Left ventricle myocardium inferior (tissue), 1 donor: ENCODE measurements at regions not wholly inside any gene's neighbourhood (a gene's known extent, or its start where the extent isn't known, plus 50 kb on each side); places are given as distances from the start of the nearest gene placed in this dataset.

Source experiments
- DNase-seq: peaks from one replicate; pipeline ENCODE4 v3.0.0-alpha.2; 2020
- H3K27ac ChIP-seq: fragments of 200-600 bp; replicated peaks from 2 replicates; pipeline ENCODE4 v1.8.0; 2021
- H3K27me3 ChIP-seq: fragments of 200-600 bp; 2 replicates; pipeline ENCODE4 v1.8.0; 2021; ENCODE audit warnings: low read depth
- H3K36me3 ChIP-seq: fragments of 200-600 bp; 2 replicates; pipeline ENCODE4 v1.8.0; 2021
- H3K4me1 ChIP-seq: fragments of 200-600 bp; 2 replicates; pipeline ENCODE4 v1.8.0; 2021
- H3K4me3 ChIP-seq: fragments of 200-600 bp; 2 replicates; pipeline ENCODE4 v1.8.0; 2021; ENCODE audit warnings: mild to moderate bottlenecking, moderate library complexity
- H3K9me3 ChIP-seq: fragments of 200-600 bp; replicated peaks from 2 replicates; pipeline ENCODE4 v1.8.0; 2021
- intact Hi-C: fragments of 100-400 bp; cut with micrococcal nuclease; formaldehyde crosslinking; loops from one replicate; pipeline ENCODE4 v1.11.0; 2022
- TF ChIP-seq, protein P1 (sequence below): fragments of 200-600 bp; IDR thresholded peaks from 2 replicates; pipeline ENCODE4 v1.8.0; 2021; ENCODE audit warnings: antibody characterized with exemption, mild to moderate bottlenecking, borderline replicate concordance
- donor health status: DM: no; HTN: yes; CAD: no; lungs with severe emphysema.

DNA sequence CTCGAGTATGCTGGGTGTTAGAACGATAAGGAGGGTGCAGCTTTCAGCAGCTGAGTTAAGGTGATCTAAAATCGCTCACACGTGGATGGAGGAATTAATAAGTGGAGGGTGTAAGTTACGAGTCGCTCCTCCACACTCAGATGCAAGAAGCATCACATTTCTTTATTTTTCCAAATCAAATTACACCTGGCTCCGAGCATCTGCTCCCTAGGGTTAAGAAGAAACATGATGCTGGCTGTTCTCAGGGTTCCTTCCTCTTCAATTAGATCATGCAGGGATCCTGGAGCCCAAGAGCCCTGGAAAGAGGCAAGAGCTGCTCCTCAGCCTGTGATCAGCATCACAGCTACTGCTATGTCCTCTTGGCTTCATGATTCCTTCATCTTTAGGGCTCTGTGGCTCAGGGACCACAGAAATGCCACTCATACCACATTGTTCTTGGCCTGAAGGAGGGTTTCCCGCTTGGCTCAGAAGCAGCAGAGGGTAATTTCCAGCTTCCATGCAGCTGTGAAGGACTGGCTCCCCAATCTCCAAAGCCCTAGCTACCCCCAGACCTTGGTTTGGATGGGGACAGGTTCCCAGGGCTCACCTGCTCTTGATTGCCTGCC, 235.9 kb upstream of the ZNF32 start:
- intact Hi-C loops, result no loop called here
- Histone ChIP-seq H3K36me3 (no peaks in the 10 kb centered on the region), H3K9me3 (no peaks in the 10 kb centered on the region), H3K4me3 (no peak overlapping the region), H3K4me1 (peaks cover 23% of the 10 kb centered on the region), H3K27me3 (no peaks in the 10 kb centered on the region), H3K27ac (no peak overlapping the region)
- no peak for DNase-seq
- TF ChIP-seq, protein P1, sequence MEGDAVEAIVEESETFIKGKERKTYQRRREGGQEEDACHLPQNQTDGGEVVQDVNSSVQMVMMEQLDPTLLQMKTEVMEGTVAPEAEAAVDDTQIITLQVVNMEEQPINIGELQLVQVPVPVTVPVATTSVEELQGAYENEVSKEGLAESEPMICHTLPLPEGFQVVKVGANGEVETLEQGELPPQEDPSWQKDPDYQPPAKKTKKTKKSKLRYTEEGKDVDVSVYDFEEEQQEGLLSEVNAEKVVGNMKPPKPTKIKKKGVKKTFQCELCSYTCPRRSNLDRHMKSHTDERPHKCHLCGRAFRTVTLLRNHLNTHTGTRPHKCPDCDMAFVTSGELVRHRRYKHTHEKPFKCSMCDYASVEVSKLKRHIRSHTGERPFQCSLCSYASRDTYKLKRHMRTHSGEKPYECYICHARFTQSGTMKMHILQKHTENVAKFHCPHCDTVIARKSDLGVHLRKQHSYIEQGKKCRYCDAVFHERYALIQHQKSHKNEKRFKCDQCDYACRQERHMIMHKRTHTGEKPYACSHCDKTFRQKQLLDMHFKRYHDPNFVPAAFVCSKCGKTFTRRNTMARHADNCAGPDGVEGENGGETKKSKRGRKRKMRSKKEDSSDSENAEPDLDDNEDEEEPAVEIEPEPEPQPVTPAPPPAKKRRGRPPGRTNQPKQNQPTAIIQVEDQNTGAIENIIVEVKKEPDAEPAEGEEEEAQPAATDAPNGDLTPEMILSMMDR, result no peak

DNA sequence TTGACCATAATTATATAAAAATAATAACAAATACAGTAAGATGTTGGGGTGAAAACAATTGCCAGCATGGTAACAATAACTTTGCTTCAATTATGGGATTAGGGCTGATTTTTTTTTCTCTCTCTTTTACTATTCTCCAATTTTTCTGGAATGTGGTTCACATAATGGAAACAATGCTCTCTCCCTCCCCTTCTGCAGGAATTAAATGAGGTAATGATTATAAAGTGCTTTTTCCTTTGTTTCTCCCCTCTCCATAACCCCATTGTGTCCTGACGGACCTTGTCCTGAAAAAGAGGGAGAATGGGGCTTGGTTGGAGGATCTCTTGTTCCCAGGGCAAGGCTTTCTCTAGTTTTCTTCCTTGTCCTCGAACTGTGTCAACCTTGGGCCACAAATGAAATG, 234.0 kb upstream of the ZNF32 start:
- Histone ChIP-seq H3K36me3 (no peaks in the 10 kb centered on the region), H3K4me3 (no peak overlapping the region), H3K27ac (peak overlapping the region; percentile 19), H3K4me1 (peaks cover 42% of the 10 kb centered on the region), H3K27me3 (no peaks in the 10 kb centered on the region), H3K9me3 (no peaks in the 10 kb centered on the region)
- intact Hi-C loops, result no loop called here
- TF ChIP-seq, protein P1, result no peak
- no peak for DNase-seq

DNA sequence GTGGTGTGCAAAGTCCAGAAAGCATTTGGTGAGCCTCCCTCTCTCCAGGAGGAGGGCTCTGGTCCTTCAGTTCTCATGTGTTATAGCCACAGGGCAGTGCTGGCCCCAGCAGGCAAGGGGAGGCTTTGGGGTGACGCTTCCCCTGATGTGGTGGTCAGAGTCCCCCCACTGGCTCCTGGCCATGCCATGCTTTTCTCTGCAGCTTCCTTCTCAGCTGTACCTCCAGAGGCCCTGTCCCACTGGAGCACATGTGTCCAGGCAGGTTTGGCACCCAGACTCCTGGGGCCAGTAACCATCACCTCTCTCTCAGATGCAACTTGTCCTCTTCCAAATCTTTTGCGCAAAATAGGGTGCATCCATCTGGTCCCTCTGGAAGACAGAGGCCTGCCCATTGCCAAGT, 233.0 kb upstream of the ZNF32 start:
- Histone ChIP-seq H3K9me3 (no peaks in the 10 kb centered on the region), H3K36me3 (no peaks in the 10 kb centered on the region), H3K4me3 (no peak overlapping the region), H3K4me1 (peaks cover 39% of the 10 kb centered on the region), H3K27me3 (no peaks in the 10 kb centered on the region), H3K27ac (peak overlapping the region; percentile 19)
- intact Hi-C loops, result no loop called here
- no peak for DNase-seq
- TF ChIP-seq, protein P1, result no peak

DNA sequence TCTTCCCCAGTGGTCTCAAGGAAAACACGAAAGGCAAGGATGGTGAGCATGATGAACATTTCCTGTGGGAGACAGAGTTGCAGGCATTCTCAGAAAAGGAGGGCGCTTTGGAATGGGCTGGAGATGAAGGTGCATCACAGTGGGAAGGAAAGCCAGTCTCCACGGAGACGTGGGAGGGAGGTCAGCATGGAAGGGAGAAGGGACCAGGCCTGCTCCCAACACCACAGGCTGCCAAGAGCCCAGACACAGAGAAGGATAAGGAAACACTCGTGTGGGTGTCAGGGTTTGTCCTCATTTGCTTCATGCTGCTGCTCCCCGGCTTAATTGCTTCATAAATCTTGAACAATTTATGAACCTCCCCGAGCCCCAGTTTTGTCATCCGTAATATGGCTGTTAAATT, 231.5 kb upstream of the ZNF32 start:
- peaks cover 39% of the 10 kb centered on the region for H3K4me1 ChIP-seq
- peak overlapping the region; percentile 88 for H3K27ac ChIP-seq
- intact Hi-C loops, result no loop called here
- H3K9me3 ChIP-seq, result no peaks in the 10 kb centered on the region
- H3K36me3 ChIP-seq, result no peaks in the 10 kb centered on the region
- H3K27me3 ChIP-seq, result no peaks in the 10 kb centered on the region
- TF ChIP-seq, protein P1, result no peak
- H3K4me3 ChIP-seq, result no peak overlapping the region
- DNase-seq, result no peak

DNA sequence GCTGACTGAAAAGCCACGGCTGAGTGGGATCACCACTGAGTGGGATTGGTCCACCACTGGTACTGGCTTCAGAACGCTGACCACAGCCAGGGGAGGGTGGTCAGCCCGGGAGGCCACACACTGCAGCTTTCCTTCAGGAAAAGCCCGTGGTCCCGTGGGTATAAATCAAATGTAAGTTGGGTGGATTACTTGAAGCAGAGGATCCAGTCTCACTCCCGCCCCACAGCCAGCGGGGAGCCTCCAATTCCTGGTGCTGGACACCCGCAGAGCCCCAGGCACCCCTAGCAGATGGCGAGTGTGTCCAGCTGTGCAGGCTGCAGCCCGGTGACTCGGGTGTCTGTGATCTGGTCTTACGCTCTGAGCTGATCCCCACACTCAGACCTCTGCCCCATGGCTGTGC, 231.1 kb upstream of the ZNF32 start:
- H3K27me3 ChIP-seq, result no peaks in the 10 kb centered on the region
- peaks cover 39% of the 10 kb centered on the region for H3K4me1 ChIP-seq
- peak overlapping the region; percentile 88 for H3K27ac ChIP-seq
- TF ChIP-seq, protein P1, result no peak
- intact Hi-C loops, result no loop called here
- H3K36me3 ChIP-seq, result no peaks in the 10 kb centered on the region
- no peaks in the 10 kb centered on the region for H3K9me3 ChIP-seq
- H3K4me3 ChIP-seq, result no peak overlapping the region
- DNase-seq, result no peak

DNA sequence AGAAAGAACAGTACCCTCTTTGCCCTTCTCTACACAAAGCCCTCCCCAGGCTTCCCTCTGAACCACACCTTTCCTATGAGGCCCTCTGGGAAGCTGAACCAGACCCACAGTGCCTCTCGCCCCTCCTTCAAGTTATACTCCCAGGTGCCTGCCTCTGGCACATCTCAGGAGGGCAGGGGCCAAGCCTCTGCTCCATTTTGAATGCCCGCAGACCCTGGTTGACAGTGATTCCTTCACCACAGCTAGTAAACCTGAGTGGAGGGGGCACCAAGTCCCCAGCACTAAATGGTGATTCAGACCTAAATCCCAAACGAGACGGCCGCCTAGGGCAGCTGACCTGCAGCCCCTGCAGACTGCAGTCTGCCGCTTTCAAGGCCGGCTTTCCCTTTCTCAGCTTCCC, 230.5 kb upstream of the ZNF32 start:
- Histone ChIP-seq H3K27ac (peak overlapping the region; percentile 88), H3K36me3 (no peaks in the 10 kb centered on the region), H3K9me3 (no peaks in the 10 kb centered on the region), H3K4me1 (peaks cover 39% of the 10 kb centered on the region), H3K4me3 (no peak overlapping the region), H3K27me3 (no peaks in the 10 kb centered on the region)
- intact Hi-C loops, result no loop called here
- TF ChIP-seq, protein P1, result no peak
- no peak for DNase-seq
